ENCODE measurements at regions not wholly inside any gene's neighbourhood (a gene's known extent, or its start where the extent isn't known, plus 50 kb on each side); places are given as distances from the start of the nearest gene placed in this dataset.

- H3K9me3 ChIP-seq, result no peaks in the 10 kb centered on the region
- no peak overlapping the region for H3K27ac ChIP-seq (replicated peaks in 1 of 4)
- TF ChIP-seq POLR2AphosphoS5 (IDR thresholded peaks at IDR 0.05), result no peak
- no peak for TF ChIP-seq POLR2A (IDR thresholded peaks at IDR 0.05; ENCODE audit: low read depth)
- no peak for TF ChIP-seq EP300 (IDR thresholded peaks at IDR 0.05)
- no peak for TF ChIP-seq CTCF (IDR thresholded peaks at IDR 0.05)
- 81% methylated on average over 4 of the region's 4 CpGs for WGBS
- H3K36me3 ChIP-seq, result no peaks in the 10 kb centered on the region
- no peaks in the 10 kb centered on the region for H3K27me3 ChIP-seq
- intact Hi-C loops (cut with DNase I), result no loop called here
- no peaks in the 10 kb centered on the region for H3K4me1 ChIP-seq
- no peak overlapping the region for H3K4me3 ChIP-seq
- DNase-seq (ENCODE audit: extremely low spot score), result no peak
Measured at GRCh38 chr2:234849678-234850077, 102.1 kb upstream of the SH3BP4 start.

- TF ChIP-seq POLR2A (IDR thresholded peaks at IDR 0.05; ENCODE audit: low read depth) (no peak), EP300 (IDR thresholded peaks at IDR 0.05) (no peak), CTCF (IDR thresholded peaks at IDR 0.05) (no peak), POLR2AphosphoS5 (IDR thresholded peaks at IDR 0.05) (no peak)
- H3K27ac ChIP-seq (replicated peaks in 1 of 4), result no peak overlapping the region
- H3K27me3 ChIP-seq, result no peaks in the 10 kb centered on the region
- H3K4me1 ChIP-seq, result no peaks in the 10 kb centered on the region
- no peak for DNase-seq (ENCODE audit: extremely low spot score)
- no peaks in the 10 kb centered on the region for H3K9me3 ChIP-seq
- intact Hi-C loops (cut with DNase I), result no loop called here
- H3K4me3 ChIP-seq, result no peak overlapping the region
- no peaks in the 10 kb centered on the region for H3K36me3 ChIP-seq
Measured at GRCh38 chr2:234848578-234848977, 103.2 kb upstream of the SH3BP4 start.

GRCh38 chr2:234847639-234848038, 104.2 kb upstream of the SH3BP4 start:
- H3K27ac ChIP-seq (replicated peaks in 1 of 4), result no peak overlapping the region
- DNase-seq (ENCODE audit: extremely low spot score), result no peak
- TF ChIP-seq EP300 (IDR thresholded peaks at IDR 0.05) (no peak), CTCF (IDR thresholded peaks at IDR 0.05) (no peak), POLR2AphosphoS5 (IDR thresholded peaks at IDR 0.05) (no peak), POLR2A (IDR thresholded peaks at IDR 0.05; ENCODE audit: low read depth) (no peak)
- no peaks in the 10 kb centered on the region for H3K36me3 ChIP-seq
- WGBS, result 84% methylated on average over 6 of the region's 6 CpGs
- H3K4me1 ChIP-seq, result no peaks in the 10 kb centered on the region
- H3K4me3 ChIP-seq, result no peak overlapping the region
- no peaks in the 10 kb centered on the region for H3K27me3 ChIP-seq
- H3K9me3 ChIP-seq, result no peaks in the 10 kb centered on the region
- intact Hi-C loops (cut with DNase I), result no loop called here

GRCh38 chr2:234847364-234847635, 104.5 kb upstream of the SH3BP4 start:
- no peaks in the 10 kb centered on the region for H3K9me3 ChIP-seq
- no peaks in the 10 kb centered on the region for H3K4me1 ChIP-seq
- 97% methylated on average over 6 of the region's 6 CpGs for WGBS
- TF ChIP-seq POLR2AphosphoS5 (IDR thresholded peaks at IDR 0.05) (no peak), CTCF (IDR thresholded peaks at IDR 0.05) (no peak), EP300 (IDR thresholded peaks at IDR 0.05) (no peak), POLR2A (IDR thresholded peaks at IDR 0.05; ENCODE audit: low read depth) (no peak)
- no peak overlapping the region for H3K27ac ChIP-seq (replicated peaks in 1 of 4)
- intact Hi-C loops (cut with DNase I), result no loop called here
- no peaks in the 10 kb centered on the region for H3K27me3 ChIP-seq
- H3K36me3 ChIP-seq, result no peaks in the 10 kb centered on the region
- no peak overlapping the region for H3K4me3 ChIP-seq
- DNase-seq (ENCODE audit: extremely low spot score), result no peak

GRCh38 chr2:234846599-234847363, 105.0 kb upstream of the SH3BP4 start:
- Histone ChIP-seq H3K36me3 (no peaks in the 10 kb centered on the region), H3K27ac (replicated peaks in 1 of 4) (no peak overlapping the region), H3K4me3 (no peak overlapping the region), H3K4me1 (no peaks in the 10 kb centered on the region), H3K27me3 (no peaks in the 10 kb centered on the region), H3K9me3 (no peaks in the 10 kb centered on the region)
- TF ChIP-seq EP300 (IDR thresholded peaks at IDR 0.05), result no peak
- TF ChIP-seq POLR2A (IDR thresholded peaks at IDR 0.05; ENCODE audit: low read depth), result no peak
- no peak for TF ChIP-seq POLR2AphosphoS5 (IDR thresholded peaks at IDR 0.05)
- no peak for TF ChIP-seq CTCF (IDR thresholded peaks at IDR 0.05)
- WGBS, result 90% methylated on average over 9 of the region's 11 CpGs
- intact Hi-C loops (cut with DNase I), result no loop called here
- DNase-seq (ENCODE audit: extremely low spot score), result no peak

Data from esophagus muscularis mucosa (tissue), 4 donors.